Stimulated activated CD8-positive, alpha-beta memory T cell treated with anti-CD3 and anti-CD28 coated beads, Interleukin-12 subunit alpha, Interleukin-12 subunit beta, amount 100 ng/mL, for 24 hours (primary cell): ENCODE measurements at regions not wholly inside any gene's neighbourhood (a gene's known extent, or its start where the extent isn't known, plus 50 kb on each side); places are given as distances from the start of the nearest gene placed in this dataset.

Experiments used
- DNase-seq: peaks from one replicate; pipeline ENCODE4 v3.0.0-alpha.2; 2020; ENCODE audit errors: extremely low read depth

DNA sequence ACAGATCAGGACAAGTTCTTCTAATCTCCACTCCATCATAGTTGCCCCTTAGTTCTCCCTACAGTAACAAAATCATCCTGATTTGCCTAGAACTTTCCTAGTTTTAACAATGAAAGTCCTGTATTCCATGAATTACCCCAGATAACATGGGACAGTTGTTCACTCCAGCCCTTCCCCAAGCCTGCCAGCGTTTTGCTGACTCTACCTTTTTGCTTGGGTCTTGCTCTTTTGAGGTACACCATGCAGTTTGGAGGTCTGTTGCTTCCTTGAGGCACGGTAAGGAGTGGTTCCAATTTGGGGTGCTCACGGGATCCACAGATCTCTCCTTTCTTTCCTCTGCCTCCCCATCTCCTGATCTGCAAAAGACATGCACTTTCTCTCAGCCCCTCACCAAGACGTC, 61.6 kb upstream of the DYRK2 start:
- no peak for DNase-seq

DNA sequence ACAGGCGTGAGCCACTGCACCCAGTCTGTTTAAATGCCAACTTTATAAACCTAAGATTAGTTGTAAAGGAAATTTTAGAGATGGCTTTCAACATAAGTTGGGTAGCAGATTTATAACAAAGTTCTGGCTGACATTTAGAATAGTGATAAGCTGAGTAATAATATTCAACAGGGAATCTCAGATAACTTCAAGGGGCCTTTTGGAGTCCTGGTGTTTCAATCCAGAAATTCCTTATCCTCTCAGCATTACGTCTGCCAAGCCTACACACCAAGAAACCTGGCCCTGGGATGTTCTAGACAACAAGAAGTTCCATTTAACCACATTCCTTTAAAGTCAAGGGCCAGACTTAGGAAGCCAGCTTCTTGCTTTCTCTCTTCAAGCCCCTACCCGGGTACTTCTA, 59.5 kb upstream of the DYRK2 start:
- DNase-seq, result no peak

DNA sequence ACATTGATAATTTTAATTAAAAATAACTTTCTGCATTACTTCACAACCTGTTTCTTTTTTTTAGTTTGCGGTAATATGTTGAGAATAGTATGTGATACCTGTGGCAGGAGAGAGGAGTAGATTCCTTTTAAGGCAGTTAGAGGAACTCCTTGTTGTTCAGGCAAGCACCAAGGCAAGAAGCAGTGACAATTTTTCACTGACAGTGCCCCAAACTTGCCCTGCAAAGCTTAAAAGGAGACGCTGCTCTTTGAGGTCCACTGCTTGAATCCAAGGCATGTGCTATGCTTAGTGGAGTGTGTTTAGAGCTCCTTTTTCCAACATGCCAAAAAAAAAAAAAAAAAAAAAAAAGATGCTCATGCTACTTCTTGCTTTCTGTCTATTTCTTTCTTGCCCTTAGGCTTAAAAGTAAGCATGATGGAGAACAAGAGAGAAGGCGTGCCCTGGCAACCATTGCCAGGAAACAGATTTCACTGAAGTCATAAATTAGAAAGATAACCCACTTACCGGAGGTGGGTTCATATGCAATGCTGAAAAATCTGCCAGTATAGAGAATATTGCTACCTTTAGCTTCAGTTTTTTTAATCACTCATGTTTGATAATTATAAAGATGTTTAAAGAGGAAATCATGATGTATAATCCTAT, 58.3 kb upstream of the DYRK2 start:
- DNase-seq, result no peak

DNA sequence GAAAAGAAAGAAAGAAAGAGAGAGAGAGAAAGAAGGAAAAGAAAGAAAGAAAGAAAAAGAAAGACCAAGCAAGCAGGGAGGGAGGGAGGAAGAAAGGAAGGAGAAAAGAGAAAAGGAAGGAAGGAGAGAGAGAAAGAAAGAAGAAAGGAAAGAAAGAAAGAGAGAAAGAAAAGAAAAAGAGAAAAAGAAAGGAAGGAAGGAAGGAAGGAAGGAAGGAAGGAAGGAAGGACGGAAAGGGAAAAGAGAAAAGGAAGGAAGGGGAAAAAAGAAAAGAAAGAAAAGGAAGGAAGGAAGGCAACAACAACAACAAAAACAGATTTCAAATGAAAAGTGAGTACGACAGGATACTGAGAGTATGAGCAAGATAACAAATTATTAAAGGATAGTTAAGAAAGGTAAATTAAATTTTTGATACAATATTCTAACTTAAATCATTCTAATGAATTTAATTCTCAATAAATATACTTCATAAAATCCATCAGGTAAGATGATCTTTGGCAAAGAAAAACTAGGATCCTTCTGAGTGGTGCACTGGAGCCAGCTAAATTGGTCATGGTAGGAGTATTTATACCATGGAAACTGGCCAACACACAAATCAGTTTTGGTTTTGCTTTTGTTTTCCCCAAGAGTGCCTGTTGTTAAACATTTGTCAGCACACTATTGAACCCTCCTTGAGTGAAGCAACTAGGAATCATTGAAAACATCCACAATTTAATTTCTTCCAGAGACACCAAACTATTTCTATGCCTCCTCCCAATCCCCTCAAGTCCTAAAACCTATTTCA, 56.1 kb upstream of the DYRK2 start:
- no peak for DNase-seq

DNA sequence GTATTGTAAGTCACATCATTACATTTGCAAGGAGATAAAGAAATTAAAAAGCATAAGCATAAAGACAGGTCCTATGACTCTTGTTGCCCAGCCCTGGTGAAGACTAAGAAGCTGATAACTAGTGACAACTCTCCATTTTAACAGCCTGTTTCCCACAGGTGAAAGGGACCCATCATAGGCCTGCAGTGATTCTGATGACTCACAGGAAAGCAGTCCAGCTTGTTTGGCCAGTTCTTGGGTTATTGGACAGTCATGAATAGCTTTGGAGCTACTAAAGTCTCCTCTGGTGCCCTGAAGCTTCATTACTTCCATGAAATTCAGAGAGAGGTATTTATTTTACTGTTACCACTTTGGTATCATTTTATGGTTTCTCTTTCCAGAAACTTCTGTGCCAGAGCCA, 55.5 kb upstream of the DYRK2 start:
- DNase-seq, result no peak

DNA sequence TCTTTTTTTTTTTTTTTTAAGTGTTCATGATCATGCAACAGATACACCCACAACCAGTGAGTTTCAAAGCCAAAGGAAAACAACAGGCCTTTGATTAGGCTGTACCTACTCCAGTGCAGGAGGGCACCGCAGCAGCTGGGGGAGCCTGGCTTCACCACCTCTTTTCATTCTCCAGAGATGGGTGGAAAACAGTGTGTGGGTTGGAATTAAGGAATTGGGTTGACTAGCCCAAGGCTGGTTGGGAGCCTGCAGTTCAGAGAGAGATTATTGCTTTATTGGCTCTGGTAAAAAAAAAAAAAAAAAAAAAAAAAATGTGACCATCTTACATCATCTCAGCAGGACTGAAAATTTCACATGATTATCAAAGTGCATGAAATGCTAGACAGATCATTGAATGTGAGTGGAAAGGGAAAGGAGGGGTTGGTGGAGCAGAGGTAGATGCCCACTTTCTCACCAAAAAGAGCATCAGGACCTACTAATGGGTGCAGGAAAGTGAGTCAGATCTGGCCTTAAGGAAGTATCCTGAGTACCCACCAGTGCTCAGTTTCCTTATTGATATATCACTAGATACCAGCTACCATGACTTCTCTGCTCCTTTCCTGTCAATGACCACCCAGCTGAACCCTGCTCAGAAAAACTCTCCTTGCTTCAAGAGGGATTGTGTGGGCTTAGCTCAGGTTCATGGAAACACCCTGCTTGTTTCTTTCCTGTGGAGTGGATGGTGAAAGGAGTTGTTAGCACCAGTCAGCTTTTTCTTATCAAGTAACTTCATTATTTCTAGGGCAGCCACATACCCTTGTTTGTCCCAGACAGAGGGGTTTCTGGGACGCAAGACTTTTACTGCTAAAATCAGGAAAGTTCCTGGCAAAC, 54.8 kb upstream of the DYRK2 start:
- no peak for DNase-seq

DNA sequence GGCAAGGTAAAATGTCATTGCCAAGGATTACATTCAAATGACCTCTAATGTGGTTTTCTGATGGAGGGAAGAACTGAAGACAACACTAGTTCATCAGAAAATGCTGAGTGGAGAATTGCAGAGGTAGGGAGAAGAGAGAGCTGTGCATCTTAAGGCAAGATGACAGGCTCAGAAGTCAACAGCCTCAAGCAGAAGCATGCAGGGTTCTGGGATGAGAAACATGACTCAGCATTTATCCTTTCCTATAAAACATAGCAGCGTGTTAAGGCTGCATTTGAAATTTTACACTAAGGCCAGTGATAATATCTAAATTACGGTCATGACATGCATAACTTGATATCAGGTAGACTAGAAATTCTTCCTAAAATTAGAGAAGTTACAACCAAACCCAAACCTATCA, 53.7 kb upstream of the DYRK2 start:
- DNase-seq, result no peak

DNA sequence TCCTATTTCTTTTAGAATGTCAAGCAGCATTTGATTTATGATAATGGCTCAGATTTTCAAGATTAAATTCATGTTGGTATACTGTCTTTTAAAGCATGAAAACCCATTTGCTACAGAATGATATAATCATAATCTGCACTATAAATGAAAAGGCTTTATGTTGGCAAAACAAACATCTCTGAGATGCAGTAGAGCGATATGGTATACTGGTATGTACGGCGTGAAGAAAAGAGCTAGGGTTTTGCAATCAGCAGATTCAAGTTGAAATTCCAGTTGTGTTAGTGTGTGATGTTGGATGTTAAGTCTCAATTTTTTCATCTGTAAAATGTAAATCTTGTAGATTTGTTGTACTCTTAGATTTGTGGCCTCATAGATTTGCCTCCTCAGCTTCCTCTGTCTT, 53.2 kb upstream of the DYRK2 start:
- DNase-seq, result no peak

DNA sequence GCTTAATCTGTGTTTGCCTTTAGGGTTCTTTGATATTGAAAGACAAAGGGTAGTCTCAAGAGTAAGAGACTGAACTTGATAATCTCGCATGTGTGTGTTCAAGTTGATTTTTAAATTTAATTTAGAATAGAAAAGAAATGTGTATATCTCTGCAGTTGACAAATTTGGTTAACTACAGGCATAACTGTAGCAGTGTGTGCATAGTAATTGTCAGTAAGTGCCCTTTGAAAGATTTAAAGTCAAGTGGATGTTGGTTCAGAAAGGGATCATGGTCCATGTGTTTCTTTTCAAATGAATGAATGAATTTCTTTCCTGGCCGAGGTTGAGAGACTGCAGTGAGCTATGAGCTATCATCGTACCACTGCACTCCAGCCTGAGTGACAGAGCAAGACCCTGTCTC, 49.9 kb upstream of the DYRK2 start:
- DNase-seq, result no peak
